ENCODE measurements at regions not wholly inside any gene's neighbourhood (a gene's known extent, or its start where the extent isn't known, plus 50 kb on each side); places are given as distances from the start of the nearest gene placed in this dataset.

GRCh38 chr2:128790541-128791001 lies 471.9 kb upstream of the HS6ST1 start:
- no peak for TF ChIP-seq GABPA (IDR thresholded peaks at IDR 0.05; ENCODE audit: low read depth)
- TF ChIP-seq REST (IDR thresholded peaks at IDR 0.05; ENCODE audit: low read depth, low read length) = no peak
- TF ChIP-seq POLR2AphosphoS5 (IDR thresholded peaks at IDR 0.05; ENCODE audit: low read depth, low read length) = no peak
- no peak for TF ChIP-seq CTCF (IDR thresholded peaks at IDR 0.05)
- no peak for TF ChIP-seq TAF1 (IDR thresholded peaks at IDR 0.05; ENCODE audit: borderline replicate concordance, low read depth, low read length)
- no peak for TF ChIP-seq PBX3 (IDR thresholded peaks at IDR 0.05)
- no peak for TF ChIP-seq CHD2 (IDR thresholded peaks at IDR 0.05; ENCODE audit: low read length, partially characterized antibody)
- TF ChIP-seq USF2 (IDR thresholded peaks at IDR 0.05; ENCODE audit: borderline replicate concordance, low read depth, low read length) = no peak
- TF ChIP-seq EZH2phosphoT487 (IDR thresholded peaks at IDR 0.05; ENCODE audit: borderline replicate concordance, low read depth) = no peak
- no peak for TF ChIP-seq FOXM1 (IDR thresholded peaks at IDR 0.05; ENCODE audit: low read depth)

All from SK-N-SH (cell line).